Central memory CD8-positive, alpha-beta T cell (primary cell): ENCODE measurements at regions not wholly inside any gene's neighbourhood (a gene's known extent, or its start where the extent isn't known, plus 50 kb on each side); places are given as distances from the start of the nearest gene placed in this dataset.
"Not testable (repeated sequence)": the region's sequence is repeated elsewhere in the genome, so short reads cannot be mapped to it uniquely, and the experiment has no call there.

ENCODE experiments used
- ATAC-seq: fragments of 150-1000 bp; cut with Tn5 transposase; replicated peaks from 2 replicates; pipeline ENCODE4 v1.10.0; 2022; ENCODE audit warnings: mild to moderate bottlenecking, moderate FRiP score, moderate number of reproducible peaks; ENCODE audit not compliant: poor library complexity, severe bottlenecking; ENCODE audit errors: extremely low read depth
- DNase-seq, 2 donors: peaks; one replicate each; pipeline ENCODE4 v3.0.0; 2021; ENCODE audit warnings: low spot score in 2 of 2
- H3K27ac Mint-ChIP-seq: one replicate; pipeline ENCODE4 v1.8.0; 2022; ENCODE audit warnings: low read depth, mild to moderate bottlenecking, moderate library complexity, mixed read lengths
- H3K27me3 Mint-ChIP-seq: one replicate; pipeline ENCODE4 v1.8.0; 2022; ENCODE audit warnings: mixed read lengths
- H3K36me3 Mint-ChIP-seq: one replicate; pipeline ENCODE4 v1.8.0; 2022; ENCODE audit warnings: mild to moderate bottlenecking, moderate library complexity, mixed read lengths; ENCODE audit not compliant: insufficient read depth
- H3K4me1 Mint-ChIP-seq: one replicate; pipeline ENCODE4 v1.8.0; 2022; ENCODE audit warnings: mixed read lengths
- H3K4me3 Mint-ChIP-seq: one replicate; pipeline ENCODE4 v1.8.0; 2022; ENCODE audit warnings: mild to moderate bottlenecking, moderate library complexity, mixed read lengths
- H3K9me3 Mint-ChIP-seq: one replicate; pipeline ENCODE4 v1.8.0; 2022; ENCODE audit warnings: mixed read lengths

DNA sequence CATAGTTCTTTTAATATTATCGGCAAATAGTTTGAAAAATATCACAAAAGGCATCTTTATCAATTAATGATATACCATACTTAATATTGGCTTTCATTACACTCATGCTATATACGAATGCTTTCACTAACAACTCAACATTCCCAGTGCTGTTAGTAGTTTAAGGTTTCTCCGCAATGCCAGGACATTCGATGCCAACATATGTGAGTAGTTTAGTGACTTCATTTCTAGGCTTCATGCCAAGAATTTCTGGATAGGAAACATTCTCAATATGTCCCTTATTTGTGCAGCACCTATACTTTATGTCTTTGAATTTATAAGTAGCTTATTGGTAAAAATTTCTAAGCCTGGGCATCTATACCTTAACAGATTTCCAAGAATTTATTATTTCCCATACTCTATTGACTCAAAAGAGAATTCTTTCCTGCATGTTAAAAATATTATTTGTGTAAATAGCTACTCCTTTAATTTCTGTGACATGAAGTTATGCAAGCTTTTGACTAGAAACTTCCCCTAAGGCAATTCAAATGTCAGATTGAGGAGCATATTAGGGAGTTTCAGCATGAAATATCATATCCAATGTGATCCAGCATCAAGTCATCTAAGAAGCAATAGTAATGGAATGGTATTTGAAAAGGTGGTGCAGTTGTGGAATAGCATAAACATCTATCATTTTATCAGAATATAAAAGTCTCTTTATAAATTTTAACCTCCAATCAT lies 236.0 kb upstream of the STXBP5 start:
- ATAC-seq (no peak), DNase-seq (no peak)
- Mint-ChIP-seq H3K4me3 (no peak overlapping the region), H3K27me3 (no peaks in the 10 kb centered on the region), H3K27ac (no peak overlapping the region), H3K36me3 (peaks cover 2% of the 10 kb centered on the region), H3K4me1 (no peaks in the 10 kb centered on the region), H3K9me3 (peaks cover 8% of the 10 kb centered on the region)

- Mint-ChIP-seq H3K4me3 (no peak overlapping the region), H3K36me3 (no peaks in the 10 kb centered on the region), H3K9me3 (no peaks in the 10 kb centered on the region), H3K27me3 (peaks cover 12% of the 10 kb centered on the region), H3K4me1 (no peaks in the 10 kb centered on the region), H3K27ac (no peak overlapping the region)
- no peak for ATAC-seq
- DNase-seq, result no peak
Measured at GRCh38 chr6:146972546-146972945, 231.7 kb upstream of the STXBP5 start.

DNA sequence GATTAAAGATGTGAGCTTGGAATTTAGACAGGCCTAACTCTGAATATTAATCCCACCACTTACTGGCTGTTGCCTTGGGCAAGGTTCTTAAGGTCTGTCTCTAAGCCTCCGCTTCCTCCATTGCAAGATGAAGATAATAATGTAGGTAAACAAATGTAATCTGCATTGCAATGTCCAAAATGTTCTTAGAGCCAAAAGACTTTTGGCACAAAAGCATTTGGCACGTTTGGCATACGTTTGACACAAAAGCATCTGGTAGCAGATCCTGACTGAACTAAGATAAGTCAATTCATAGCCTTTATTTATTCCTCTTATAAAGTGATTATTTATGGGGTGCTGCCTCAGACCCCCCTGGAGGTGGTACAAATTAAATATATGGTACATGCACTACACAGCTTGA lies 229.9 kb upstream of the STXBP5 start:
- ATAC-seq (no peak), DNase-seq (no peak)
- no peak overlapping the region for H3K27ac Mint-ChIP-seq
- H3K4me3 Mint-ChIP-seq, result no peak overlapping the region
- peaks cover 23% of the 10 kb centered on the region for H3K27me3 Mint-ChIP-seq
- no peaks in the 10 kb centered on the region for H3K4me1 Mint-ChIP-seq
- H3K9me3 Mint-ChIP-seq, result no peaks in the 10 kb centered on the region
- H3K36me3 Mint-ChIP-seq, result no peaks in the 10 kb centered on the region

DNA sequence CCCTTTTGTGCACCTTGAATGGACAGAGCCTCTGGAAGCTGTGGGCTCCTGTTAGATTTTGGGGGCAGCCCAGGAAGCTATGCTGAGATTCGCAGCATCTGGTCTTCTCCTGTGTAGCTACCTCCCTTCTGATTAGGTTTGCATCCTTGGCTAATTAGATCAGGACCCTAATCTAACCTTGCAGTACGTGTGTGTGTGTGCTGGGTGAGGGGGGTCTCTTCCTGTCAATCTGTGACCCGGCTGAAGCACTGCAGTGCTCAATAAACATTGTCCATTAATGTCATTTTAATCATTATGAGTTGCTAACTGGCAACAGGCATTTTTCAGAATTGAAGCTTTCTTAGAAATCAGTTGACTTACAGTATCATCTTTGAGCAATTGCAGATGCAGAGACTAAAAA lies 229.1 kb upstream of the STXBP5 start:
- ATAC-seq (no peak), DNase-seq (no peak)
- Mint-ChIP-seq H3K4me1 (no peaks in the 10 kb centered on the region), H3K27me3 (peaks cover 24% of the 10 kb centered on the region), H3K4me3 (no peak overlapping the region), H3K36me3 (no peaks in the 10 kb centered on the region), H3K27ac (no peak overlapping the region), H3K9me3 (no peaks in the 10 kb centered on the region)

- no peaks in the 10 kb centered on the region for H3K36me3 Mint-ChIP-seq
- no peaks in the 10 kb centered on the region for H3K9me3 Mint-ChIP-seq
Measured at GRCh38 chr6:146980900-146981329, 223.3 kb upstream of the STXBP5 start.

DNA sequence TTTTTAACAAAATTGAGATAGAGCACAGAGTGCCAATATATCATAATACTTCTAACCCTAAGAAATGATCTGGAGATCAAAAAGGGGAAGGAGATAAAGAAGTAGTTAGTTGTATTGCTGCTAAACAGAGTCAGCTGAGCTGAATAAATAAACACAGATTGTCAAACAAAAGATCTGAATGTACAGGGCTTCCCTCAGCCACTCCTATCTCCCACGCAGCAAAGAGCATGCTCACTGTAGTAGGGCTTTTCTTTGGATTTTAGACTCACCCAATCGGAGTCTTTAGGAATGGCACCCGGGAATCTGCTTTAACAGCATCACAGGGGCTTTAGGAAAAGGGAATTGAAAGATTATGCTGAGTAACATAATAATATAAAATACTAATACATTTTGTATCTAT lies 222.2 kb upstream of the STXBP5 start:
- Mint-ChIP-seq H3K36me3 (no peaks in the 10 kb centered on the region), H3K4me3 (no peak overlapping the region), H3K27ac (no peak overlapping the region), H3K27me3 (peaks cover 30% of the 10 kb centered on the region), H3K4me1 (no peaks in the 10 kb centered on the region), H3K9me3 (no peaks in the 10 kb centered on the region)
- DNase-seq (no peak), ATAC-seq (no peak)

More at GRCh38 chr6:146980900-146981329, 223.3 kb upstream of the STXBP5 start:
- Mint-ChIP-seq H3K4me3 (no peak overlapping the region), H3K27ac (no peak overlapping the region), H3K4me1 (no peaks in the 10 kb centered on the region), H3K27me3 (peaks cover 39% of the 10 kb centered on the region)
- no peak for ATAC-seq
- DNase-seq, result no peak

GRCh38 chr6:146984251-146984924 lies 219.8 kb upstream of the STXBP5 start:
- Mint-ChIP-seq H3K4me3 (no peak overlapping the region), H3K4me1 (no peaks in the 10 kb centered on the region), H3K27ac (no peak overlapping the region), H3K27me3 (peaks cover 15% of the 10 kb centered on the region), H3K9me3 (no peaks in the 10 kb centered on the region), H3K36me3 (no peaks in the 10 kb centered on the region)
- DNase-seq (no peak), ATAC-seq (no peak)

- no peak for ATAC-seq
- Mint-ChIP-seq H3K4me3 (no peak overlapping the region), H3K36me3 (no peaks in the 10 kb centered on the region), H3K9me3 (no peaks in the 10 kb centered on the region), H3K27me3 (peaks cover 15% of the 10 kb centered on the region), H3K4me1 (no peaks in the 10 kb centered on the region), H3K27ac (no peak overlapping the region)
- no peak for DNase-seq
Measured at GRCh38 chr6:146985111-146985510, 219.1 kb upstream of the STXBP5 start.

- no peaks in the 10 kb centered on the region for H3K9me3 Mint-ChIP-seq
- no peak for ATAC-seq
- no peak for DNase-seq
- no peak overlapping the region for H3K27ac Mint-ChIP-seq
- no peaks in the 10 kb centered on the region for H3K36me3 Mint-ChIP-seq
- no peaks in the 10 kb centered on the region for H3K4me1 Mint-ChIP-seq
- H3K27me3 Mint-ChIP-seq, result peaks cover 11% of the 10 kb centered on the region
- no peak overlapping the region for H3K4me3 Mint-ChIP-seq
Measured at GRCh38 chr6:146985966-146986365, 218.3 kb upstream of the STXBP5 start.

DNA sequence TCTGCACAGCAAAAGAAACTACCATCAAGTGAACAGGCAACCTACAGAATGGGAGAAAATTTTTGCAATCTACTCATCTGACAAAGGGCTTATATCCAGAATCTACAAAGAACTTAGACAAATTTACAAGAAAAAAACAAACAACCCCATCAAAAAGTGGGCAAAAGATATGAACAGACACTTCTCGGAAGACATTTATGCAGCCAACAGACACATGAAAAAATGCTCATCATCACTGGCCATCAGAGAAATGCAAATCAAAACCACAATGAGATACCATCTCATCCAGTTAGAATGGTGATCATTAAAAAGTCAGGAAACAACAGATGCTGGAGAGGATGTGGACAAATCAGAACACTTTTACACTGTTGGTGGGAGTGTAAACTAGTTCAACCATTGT lies 216.3 kb upstream of the STXBP5 start:
- ATAC-seq, H3K27me3 Mint-ChIP-seq, H3K4me3 Mint-ChIP-seq, H3K4me1 Mint-ChIP-seq, H3K27ac Mint-ChIP-seq, H3K9me3 Mint-ChIP-seq, H3K36me3 Mint-ChIP-seq, DNase-seq: not testable (repeated sequence)

- Mint-ChIP-seq H3K9me3 (no peaks in the 10 kb centered on the region), H3K36me3 (no peaks in the 10 kb centered on the region), H3K4me1 (no peaks in the 10 kb centered on the region), H3K27me3 (no peaks in the 10 kb centered on the region), H3K4me3 (no peak overlapping the region), H3K27ac (no peak overlapping the region)
- ATAC-seq (no peak), DNase-seq (no peak)
Measured at GRCh38 chr6:146989860-146990259, 214.4 kb upstream of the STXBP5 start.

DNA sequence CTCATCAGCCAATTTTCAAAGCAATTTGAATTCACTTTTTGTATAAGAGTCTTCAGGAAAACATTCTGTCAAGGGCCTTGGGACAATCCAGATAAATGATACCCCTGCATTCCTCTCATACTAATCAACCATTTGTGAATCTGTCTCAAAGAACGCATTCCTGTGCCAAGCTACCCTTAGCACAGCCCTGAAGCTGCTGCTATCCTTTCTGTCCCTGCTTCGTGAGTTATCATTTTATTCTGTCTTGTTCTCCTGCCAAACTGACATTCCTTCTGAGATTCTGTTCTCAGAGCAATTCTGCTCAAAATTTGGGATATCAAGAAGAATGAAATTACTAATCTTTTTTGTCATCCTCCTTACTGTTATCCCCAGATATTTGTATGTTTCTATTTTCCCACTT lies 213.9 kb upstream of the STXBP5 start:
- Mint-ChIP-seq H3K4me1 (no peaks in the 10 kb centered on the region), H3K27me3 (no peaks in the 10 kb centered on the region), H3K36me3 (no peaks in the 10 kb centered on the region), H3K27ac (no peak overlapping the region), H3K4me3 (no peak overlapping the region), H3K9me3 (no peaks in the 10 kb centered on the region)
- DNase-seq, result no peak
- no peak for ATAC-seq
